NCI-H1417 treated with DMSO at 0.1 percent for 48 hours (cell line): ENCODE measurements at regions not wholly inside any gene's neighbourhood (a gene's known extent, or its start where the extent isn't known, plus 50 kb on each side); places are given as distances from the start of the nearest gene placed in this dataset.

Source experiments
- DNase-seq: peaks from one replicate; lab custom pipeline; 2025; lab: John Stamatoyannopoulos, UW

GRCh38 chr13:97135883-97136282 is 86.2 kb upstream of the MBNL2 start:
- DNase-seq = no peak

GRCh38 chr13:97136418-97136817 is 85.7 kb upstream of the MBNL2 start:
- DNase-seq = no peak

- DNase-seq = no peak
Observed at GRCh38 chr13:97139691-97140090, 82.4 kb upstream of the MBNL2 start.

GRCh38 chr13:97140131-97140530 is 82.0 kb upstream of the MBNL2 start:
- no peak for DNase-seq

- no peak for DNase-seq
Observed at GRCh38 chr13:97140611-97141010, 81.5 kb upstream of the MBNL2 start.

GRCh38 chr13:97141097-97141496 is 81.0 kb upstream of the MBNL2 start:
- DNase-seq = no peak

- DNase-seq = peak; percentile 56
Observed at GRCh38 chr13:97141564-97142005, 80.5 kb upstream of the MBNL2 start.

GRCh38 chr13:97142452-97142851 is 79.7 kb upstream of the MBNL2 start:
- DNase-seq = no peak

GRCh38 chr13:97145057-97145456 is 77.1 kb upstream of the MBNL2 start:
- DNase-seq = no peak

GRCh38 chr13:97148894-97149293 is 73.2 kb upstream of the MBNL2 start:
- DNase-seq = no peak

GRCh38 chr13:97160421-97160820 is 61.7 kb upstream of the MBNL2 start:
- no peak for DNase-seq

GRCh38 chr13:97161582-97162231 is 60.4 kb upstream of the MBNL2 start:
- DNase-seq = no peak

GRCh38 chr13:97165502-97166425 is 56.4 kb upstream of the MBNL2 start:
- DNase-seq = no peak

- DNase-seq = no peak
Observed at GRCh38 chr13:97171136-97171535, 51.0 kb upstream of the MBNL2 start.
